HPDE6-E6E7 (cell line): ENCODE measurements at regions not wholly inside any gene's neighbourhood (a gene's known extent, or its start where the extent isn't known, plus 50 kb on each side); places are given as distances from the start of the nearest gene placed in this dataset.

Experiments used
- DNase-seq: peaks from one replicate; pipeline ENCODE4 v3.0.0; 2011; ENCODE audit warnings: missing footprints; ENCODE audit errors: extremely low spot score

- DNase-seq, result no peak
Observed at GRCh38 chr2:21690005-21690404, 566.2 kb downstream of the TDRD15 start.

- no peak for DNase-seq
Observed at GRCh38 chr2:21693081-21693480, 569.3 kb downstream of the TDRD15 start.

- DNase-seq, result no peak
Observed at GRCh38 chr2:21694079-21694878, 570.5 kb downstream of the TDRD15 start.

GRCh38 chr2:21696900-21697299 is 573.1 kb downstream of the TDRD15 start:
- DNase-seq, result no peak

GRCh38 chr2:21700644-21701043 is 576.9 kb downstream of the TDRD15 start:
- DNase-seq, result no peak

- DNase-seq, result no peak
Observed at GRCh38 chr2:21710031-21710430, 586.3 kb downstream of the TDRD15 start.

- no peak for DNase-seq
Observed at GRCh38 chr2:21710496-21710895, 586.7 kb downstream of the TDRD15 start.

GRCh38 chr2:21715887-21716286 is 592.1 kb downstream of the TDRD15 start:
- no peak for DNase-seq

- DNase-seq, result no peak
Observed at GRCh38 chr2:21727101-21727500, 603.3 kb downstream of the TDRD15 start.

GRCh38 chr2:21728133-21728532 is 604.4 kb downstream of the TDRD15 start:
- no peak for DNase-seq

GRCh38 chr2:21730141-21730540 is 606.4 kb downstream of the TDRD15 start:
- no peak for DNase-seq

- no peak for DNase-seq
Observed at GRCh38 chr2:21740484-21740883, 616.7 kb downstream of the TDRD15 start.

GRCh38 chr2:21746499-21746898 is 622.7 kb downstream of the TDRD15 start:
- DNase-seq, result no peak

GRCh38 chr2:21748501-21748900 is 624.7 kb downstream of the TDRD15 start:
- DNase-seq, result no peak

GRCh38 chr2:21754164-21754788 is 630.5 kb downstream of the TDRD15 start:
- DNase-seq, result no peak

GRCh38 chr2:21757805-21758430 is 634.1 kb downstream of the TDRD15 start:
- DNase-seq, result no peak

- no peak for DNase-seq
Observed at GRCh38 chr2:21759819-21760218, 636.1 kb downstream of the TDRD15 start.

- no peak for DNase-seq
Observed at GRCh38 chr2:21761361-21761760, 637.6 kb downstream of the TDRD15 start.

GRCh38 chr2:21763501-21763900 is 639.7 kb downstream of the TDRD15 start:
- no peak for DNase-seq

- DNase-seq, result no peak
Observed at GRCh38 chr2:21770787-21771186, 647.0 kb downstream of the TDRD15 start.

GRCh38 chr2:21772624-21773023 is 648.9 kb downstream of the TDRD15 start:
- no peak for DNase-seq

- DNase-seq, result no peak
Observed at GRCh38 chr2:21773168-21773567, 649.4 kb downstream of the TDRD15 start.
